GM12878 (cell line): ENCODE measurements at regions not wholly inside any gene's neighbourhood (a gene's known extent, or its start where the extent isn't known, plus 50 kb on each side); places are given as distances from the start of the nearest gene placed in this dataset.

Experiments
- HDGF ChIP-seq: fragments of 450-650 bp; IDR thresholded peaks from 2 replicates; pipeline ENCODE4 v1.6.1; 2016; ENCODE audit warnings: antibody characterized with exemption
- NFYA ChIP-seq: IDR thresholded peaks from 2 replicates; pipeline ENCODE4 v1.6.1; 2011; ENCODE audit warnings: low read depth, mild to moderate bottlenecking, low read length, improper control_type of control experiment, borderline replicate concordance
- SREBF2 ChIP-seq: IDR thresholded peaks from 2 replicates; pipeline ENCODE4 v1.6.1; 2012; ENCODE audit warnings: mild to moderate bottlenecking, low read length
- TCF3 ChIP-seq: IDR thresholded peaks from 2 replicates; pipeline ENCODE4 v1.6.1; 2012; ENCODE audit warnings: low read depth, mild to moderate bottlenecking, low read length, borderline replicate concordance; ENCODE audit not compliant: insufficient read depth
- TF ChIP-seq, protein P1 (sequence below): fragments of 450-650 bp; IDR thresholded peaks from 2 replicates; pipeline ENCODE4 v1.6.1; 2014; ENCODE audit warnings: mild to moderate bottlenecking
- TF ChIP-seq, protein P2 (sequence below): IDR thresholded peaks from 2 replicates; pipeline ENCODE4 v1.6.1; 2012; ENCODE audit warnings: low read depth, low read length, improper control_type of control experiment
- TF ChIP-seq, protein P3 (sequence below): fragments of 450-650 bp; IDR thresholded peaks from 2 replicates; pipeline ENCODE4 v1.6.1; 2017; ENCODE audit warnings: mild to moderate bottlenecking
- TF ChIP-seq, protein P4 (sequence below): fragments of 450-650 bp; IDR thresholded peaks from 2 replicates; pipeline ENCODE4 v1.6.1; 2017; ENCODE audit warnings: antibody characterized with exemption, mild to moderate bottlenecking, moderate library complexity
- TF ChIP-seq, protein P5 (sequence below): IDR thresholded peaks from 2 replicates; pipeline ENCODE4 v1.6.1; 2012; ENCODE audit warnings: improper control_type of control experiment, low read depth, low read length; ENCODE audit not compliant: insufficient replicate concordance

DNA sequence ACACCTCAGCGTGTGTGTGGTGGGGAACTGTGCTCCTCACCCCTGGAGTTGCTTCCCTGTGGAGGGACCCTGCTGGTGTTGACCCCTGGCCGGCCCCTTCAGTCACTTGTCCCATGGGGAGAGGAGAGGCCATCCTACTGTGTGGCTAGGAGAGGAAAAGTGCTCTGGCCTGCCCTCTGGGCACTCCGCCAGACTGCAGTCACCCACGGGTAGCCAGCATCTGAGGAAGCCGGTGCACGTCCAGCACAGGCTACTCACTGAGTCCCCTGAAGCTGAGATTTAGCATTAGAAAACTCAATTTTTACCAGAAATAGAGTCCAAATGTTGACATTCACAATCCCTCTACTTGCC, 211.5 kb upstream of the RAB6C start (continued):
- TF ChIP-seq HDGF: no peak
- TF ChIP-seq, protein P1, sequence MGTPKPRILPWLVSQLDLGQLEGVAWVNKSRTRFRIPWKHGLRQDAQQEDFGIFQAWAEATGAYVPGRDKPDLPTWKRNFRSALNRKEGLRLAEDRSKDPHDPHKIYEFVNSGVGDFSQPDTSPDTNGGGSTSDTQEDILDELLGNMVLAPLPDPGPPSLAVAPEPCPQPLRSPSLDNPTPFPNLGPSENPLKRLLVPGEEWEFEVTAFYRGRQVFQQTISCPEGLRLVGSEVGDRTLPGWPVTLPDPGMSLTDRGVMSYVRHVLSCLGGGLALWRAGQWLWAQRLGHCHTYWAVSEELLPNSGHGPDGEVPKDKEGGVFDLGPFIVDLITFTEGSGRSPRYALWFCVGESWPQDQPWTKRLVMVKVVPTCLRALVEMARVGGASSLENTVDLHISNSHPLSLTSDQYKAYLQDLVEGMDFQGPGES: no peak
- TF ChIP-seq, protein P2, sequence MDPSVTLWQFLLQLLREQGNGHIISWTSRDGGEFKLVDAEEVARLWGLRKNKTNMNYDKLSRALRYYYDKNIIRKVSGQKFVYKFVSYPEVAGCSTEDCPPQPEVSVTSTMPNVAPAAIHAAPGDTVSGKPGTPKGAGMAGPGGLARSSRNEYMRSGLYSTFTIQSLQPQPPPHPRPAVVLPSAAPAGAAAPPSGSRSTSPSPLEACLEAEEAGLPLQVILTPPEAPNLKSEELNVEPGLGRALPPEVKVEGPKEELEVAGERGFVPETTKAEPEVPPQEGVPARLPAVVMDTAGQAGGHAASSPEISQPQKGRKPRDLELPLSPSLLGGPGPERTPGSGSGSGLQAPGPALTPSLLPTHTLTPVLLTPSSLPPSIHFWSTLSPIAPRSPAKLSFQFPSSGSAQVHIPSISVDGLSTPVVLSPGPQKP: no peak
- no peak for TF ChIP-seq NFYA
- TF ChIP-seq, protein P3, sequence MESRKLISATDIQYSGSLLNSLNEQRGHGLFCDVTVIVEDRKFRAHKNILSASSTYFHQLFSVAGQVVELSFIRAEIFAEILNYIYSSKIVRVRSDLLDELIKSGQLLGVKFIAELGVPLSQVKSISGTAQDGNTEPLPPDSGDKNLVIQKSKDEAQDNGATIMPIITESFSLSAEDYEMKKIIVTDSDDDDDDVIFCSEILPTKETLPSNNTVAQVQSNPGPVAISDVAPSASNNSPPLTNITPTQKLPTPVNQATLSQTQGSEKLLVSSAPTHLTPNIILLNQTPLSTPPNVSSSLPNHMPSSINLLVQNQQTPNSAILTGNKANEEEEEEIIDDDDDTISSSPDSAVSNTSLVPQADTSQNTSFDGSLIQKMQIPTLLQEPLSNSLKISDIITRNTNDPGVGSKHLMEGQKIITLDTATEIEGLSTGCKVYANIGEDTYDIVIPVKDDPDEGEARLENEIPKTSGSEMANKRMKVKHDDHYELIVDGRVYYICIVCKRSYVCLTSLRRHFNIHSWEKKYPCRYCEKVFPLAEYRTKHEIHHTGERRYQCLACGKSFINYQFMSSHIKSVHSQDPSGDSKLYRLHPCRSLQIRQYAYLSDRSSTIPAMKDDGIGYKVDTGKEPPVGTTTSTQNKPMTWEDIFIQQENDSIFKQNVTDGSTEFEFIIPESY: no peak
- no peak for TF ChIP-seq TCF3
- TF ChIP-seq, protein P4, sequence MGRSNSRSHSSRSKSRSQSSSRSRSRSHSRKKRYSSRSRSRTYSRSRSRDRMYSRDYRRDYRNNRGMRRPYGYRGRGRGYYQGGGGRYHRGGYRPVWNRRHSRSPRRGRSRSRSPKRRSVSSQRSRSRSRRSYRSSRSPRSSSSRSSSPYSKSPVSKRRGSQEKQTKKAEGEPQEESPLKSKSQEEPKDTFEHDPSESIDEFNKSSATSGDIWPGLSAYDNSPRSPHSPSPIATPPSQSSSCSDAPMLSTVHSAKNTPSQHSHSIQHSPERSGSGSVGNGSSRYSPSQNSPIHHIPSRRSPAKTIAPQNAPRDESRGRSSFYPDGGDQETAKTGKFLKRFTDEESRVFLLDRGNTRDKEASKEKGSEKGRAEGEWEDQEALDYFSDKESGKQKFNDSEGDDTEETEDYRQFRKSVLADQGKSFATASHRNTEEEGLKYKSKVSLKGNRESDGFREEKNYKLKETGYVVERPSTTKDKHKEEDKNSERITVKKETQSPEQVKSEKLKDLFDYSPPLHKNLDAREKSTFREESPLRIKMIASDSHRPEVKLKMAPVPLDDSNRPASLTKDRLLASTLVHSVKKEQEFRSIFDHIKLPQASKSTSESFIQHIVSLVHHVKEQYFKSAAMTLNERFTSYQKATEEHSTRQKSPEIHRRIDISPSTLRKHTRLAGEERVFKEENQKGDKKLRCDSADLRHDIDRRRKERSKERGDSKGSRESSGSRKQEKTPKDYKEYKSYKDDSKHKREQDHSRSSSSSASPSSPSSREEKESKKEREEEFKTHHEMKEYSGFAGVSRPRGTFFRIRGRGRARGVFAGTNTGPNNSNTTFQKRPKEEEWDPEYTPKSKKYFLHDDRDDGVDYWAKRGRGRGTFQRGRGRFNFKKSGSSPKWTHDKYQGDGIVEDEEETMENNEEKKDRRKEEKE: no peak
- TF ChIP-seq, protein P5, sequence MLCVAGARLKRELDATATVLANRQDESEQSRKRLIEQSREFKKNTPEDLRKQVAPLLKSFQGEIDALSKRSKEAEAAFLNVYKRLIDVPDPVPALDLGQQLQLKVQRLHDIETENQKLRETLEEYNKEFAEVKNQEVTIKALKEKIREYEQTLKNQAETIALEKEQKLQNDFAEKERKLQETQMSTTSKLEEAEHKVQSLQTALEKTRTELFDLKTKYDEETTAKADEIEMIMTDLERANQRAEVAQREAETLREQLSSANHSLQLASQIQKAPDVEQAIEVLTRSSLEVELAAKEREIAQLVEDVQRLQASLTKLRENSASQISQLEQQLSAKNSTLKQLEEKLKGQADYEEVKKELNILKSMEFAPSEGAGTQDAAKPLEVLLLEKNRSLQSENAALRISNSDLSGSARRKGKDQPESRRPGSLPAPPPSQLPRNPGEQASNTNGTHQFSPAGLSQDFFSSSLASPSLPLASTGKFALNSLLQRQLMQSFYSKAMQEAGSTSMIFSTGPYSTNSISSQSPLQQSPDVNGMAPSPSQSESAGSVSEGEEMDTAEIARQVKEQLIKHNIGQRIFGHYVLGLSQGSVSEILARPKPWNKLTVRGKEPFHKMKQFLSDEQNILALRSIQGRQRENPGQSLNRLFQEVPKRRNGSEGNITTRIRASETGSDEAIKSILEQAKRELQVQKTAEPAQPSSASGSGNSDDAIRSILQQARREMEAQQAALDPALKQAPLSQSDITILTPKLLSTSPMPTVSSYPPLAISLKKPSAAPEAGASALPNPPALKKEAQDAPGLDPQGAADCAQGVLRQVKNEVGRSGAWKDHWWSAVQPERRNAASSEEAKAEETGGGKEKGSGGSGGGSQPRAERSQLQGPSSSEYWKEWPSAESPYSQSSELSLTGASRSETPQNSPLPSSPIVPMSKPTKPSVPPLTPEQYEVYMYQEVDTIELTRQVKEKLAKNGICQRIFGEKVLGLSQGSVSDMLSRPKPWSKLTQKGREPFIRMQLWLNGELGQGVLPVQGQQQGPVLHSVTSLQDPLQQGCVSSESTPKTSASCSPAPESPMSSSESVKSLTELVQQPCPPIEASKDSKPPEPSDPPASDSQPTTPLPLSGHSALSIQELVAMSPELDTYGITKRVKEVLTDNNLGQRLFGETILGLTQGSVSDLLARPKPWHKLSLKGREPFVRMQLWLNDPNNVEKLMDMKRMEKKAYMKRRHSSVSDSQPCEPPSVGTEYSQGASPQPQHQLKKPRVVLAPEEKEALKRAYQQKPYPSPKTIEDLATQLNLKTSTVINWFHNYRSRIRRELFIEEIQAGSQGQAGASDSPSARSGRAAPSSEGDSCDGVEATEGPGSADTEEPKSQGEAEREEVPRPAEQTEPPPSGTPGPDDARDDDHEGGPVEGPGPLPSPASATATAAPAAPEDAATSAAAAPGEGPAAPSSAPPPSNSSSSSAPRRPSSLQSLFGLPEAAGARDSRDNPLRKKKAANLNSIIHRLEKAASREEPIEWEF: no peak
- no peak for TF ChIP-seq SREBF2
